GM12873 (cell line): ENCODE measurements at regions not wholly inside any gene's neighbourhood (a gene's known extent, or its start where the extent isn't known, plus 50 kb on each side); places are given as distances from the start of the nearest gene placed in this dataset.

Experiments used
- TF ChIP-seq, protein P1 (sequence below): IDR thresholded peaks from 2 replicates; pipeline ENCODE4 v1.5.1; 2012; ENCODE audit warnings: low read depth, mild to moderate bottlenecking, moderate library complexity, low read length, control low read depth; ENCODE audit not compliant: insufficient read depth; ENCODE audit errors: missing control alignments

GRCh38 chr6:132053511-132053910 lies 102.3 kb upstream of the CCN2 start:
- TF ChIP-seq, protein P1, sequence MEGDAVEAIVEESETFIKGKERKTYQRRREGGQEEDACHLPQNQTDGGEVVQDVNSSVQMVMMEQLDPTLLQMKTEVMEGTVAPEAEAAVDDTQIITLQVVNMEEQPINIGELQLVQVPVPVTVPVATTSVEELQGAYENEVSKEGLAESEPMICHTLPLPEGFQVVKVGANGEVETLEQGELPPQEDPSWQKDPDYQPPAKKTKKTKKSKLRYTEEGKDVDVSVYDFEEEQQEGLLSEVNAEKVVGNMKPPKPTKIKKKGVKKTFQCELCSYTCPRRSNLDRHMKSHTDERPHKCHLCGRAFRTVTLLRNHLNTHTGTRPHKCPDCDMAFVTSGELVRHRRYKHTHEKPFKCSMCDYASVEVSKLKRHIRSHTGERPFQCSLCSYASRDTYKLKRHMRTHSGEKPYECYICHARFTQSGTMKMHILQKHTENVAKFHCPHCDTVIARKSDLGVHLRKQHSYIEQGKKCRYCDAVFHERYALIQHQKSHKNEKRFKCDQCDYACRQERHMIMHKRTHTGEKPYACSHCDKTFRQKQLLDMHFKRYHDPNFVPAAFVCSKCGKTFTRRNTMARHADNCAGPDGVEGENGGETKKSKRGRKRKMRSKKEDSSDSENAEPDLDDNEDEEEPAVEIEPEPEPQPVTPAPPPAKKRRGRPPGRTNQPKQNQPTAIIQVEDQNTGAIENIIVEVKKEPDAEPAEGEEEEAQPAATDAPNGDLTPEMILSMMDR: no peak

DNA sequence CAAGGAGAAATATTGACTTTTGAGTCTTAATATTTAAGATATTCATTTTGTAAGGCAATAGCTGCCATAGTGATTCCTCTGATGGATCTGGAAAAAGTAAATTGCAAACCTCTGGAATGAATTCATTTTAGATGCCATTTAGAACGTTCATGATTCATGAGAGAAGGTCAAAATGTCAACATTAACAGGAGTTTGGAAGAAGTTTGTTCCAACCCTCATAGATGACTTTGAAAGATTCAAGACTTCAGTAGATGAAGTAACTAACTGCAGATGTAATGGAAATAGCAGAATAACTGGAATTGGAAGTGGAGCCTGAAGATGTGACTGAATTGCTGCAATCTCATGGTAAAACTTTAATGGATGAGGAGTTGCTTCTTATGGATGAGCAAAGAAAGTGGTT lies 100.9 kb upstream of the CCN2 start:
- TF ChIP-seq, protein P1: no peak

- TF ChIP-seq, protein P1: no peak
These were observed 94.7 kb upstream of the CCN2 start for GRCh38 chr6:132045877-132046276.

GRCh38 chr6:132043148-132043547 lies 92.0 kb upstream of the CCN2 start:
- TF ChIP-seq, protein P1: no peak

- TF ChIP-seq, protein P1: no peak
These were observed 90.5 kb upstream of the CCN2 start for GRCh38 chr6:132041706-132042105.

DNA sequence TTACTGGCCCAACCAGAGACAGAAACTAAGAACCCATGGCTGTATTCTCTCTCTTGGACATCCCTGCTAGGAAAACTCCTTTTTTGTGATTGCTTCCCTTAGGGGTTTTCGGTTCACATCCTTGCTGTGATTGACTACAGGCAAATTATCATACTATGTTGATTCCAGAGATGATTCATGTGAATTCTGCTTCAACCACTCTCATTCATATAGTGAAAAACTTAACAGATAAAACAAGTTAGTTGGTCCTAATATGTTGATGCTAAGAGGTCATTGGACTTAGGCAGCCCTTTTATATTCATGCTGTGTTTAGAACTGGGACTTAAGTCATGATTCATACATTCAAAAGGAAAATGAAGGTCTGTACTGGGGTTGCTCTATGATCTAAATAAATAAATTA lies 76.9 kb upstream of the CCN2 start:
- TF ChIP-seq, protein P1: no peak

- TF ChIP-seq, protein P1: no peak
These were observed 74.3 kb upstream of the CCN2 start for GRCh38 chr6:132025468-132025867.
